ENCODE measurements at regions not wholly inside any gene's neighbourhood (a gene's known extent, or its start where the extent isn't known, plus 50 kb on each side); places are given as distances from the start of the nearest gene placed in this dataset.

- TF ChIP-seq EP300 (IDR thresholded peaks at IDR 0.05; ENCODE audit: borderline replicate concordance), result no peak
- TF ChIP-seq CREB1 (IDR thresholded peaks at IDR 0.05; ENCODE audit: low read depth), result no peak
- TF ChIP-seq ZBTB7A (IDR thresholded peaks at IDR 0.05; ENCODE audit: low read depth), result no peak
- no peak for TF ChIP-seq TEAD4 (IDR thresholded peaks at IDR 0.05)
- no peak for TF ChIP-seq NFIC (IDR thresholded peaks at IDR 0.05)
- TF ChIP-seq REST (IDR thresholded peaks at IDR 0.05; ENCODE audit: low read depth), result no peak
- TF ChIP-seq RAD21 (IDR thresholded peaks at IDR 0.05; ENCODE audit: low read depth), result no peak
- no peak for TF ChIP-seq CEBPB (IDR thresholded peaks at IDR 0.05)
- no peak for TF ChIP-seq FOXM1 (IDR thresholded peaks at IDR 0.05; ENCODE audit: borderline replicate concordance, low read depth)
- TF ChIP-seq MAX (IDR thresholded peaks at IDR 0.05), result no peak
- TF ChIP-seq TAF1 (IDR thresholded peaks at IDR 0.05; ENCODE audit: low read depth), result no peak
- TF ChIP-seq YY1 (IDR thresholded peaks at IDR 0.05; ENCODE audit: low read depth), result no peak
- TF ChIP-seq USF1 (IDR thresholded peaks at IDR 0.05), result no peak
- no peak for TF ChIP-seq TCF12 (IDR thresholded peaks at IDR 0.05; ENCODE audit: low read depth)
Measured at GRCh38 chr15:91678003-91678402, 175.5 kb upstream of the SLCO3A1 start.

GRCh38 chr15:91679447-91679846 lies 174.1 kb upstream of the SLCO3A1 start:
- TF ChIP-seq TCF12 (IDR thresholded peaks at IDR 0.05; ENCODE audit: low read depth) (no peak), USF1 (IDR thresholded peaks at IDR 0.05) (no peak), TAF1 (IDR thresholded peaks at IDR 0.05; ENCODE audit: low read depth) (no peak), REST (IDR thresholded peaks at IDR 0.05; ENCODE audit: low read depth) (no peak), RAD21 (IDR thresholded peaks at IDR 0.05; ENCODE audit: low read depth) (no peak), FOXM1 (IDR thresholded peaks at IDR 0.05; ENCODE audit: borderline replicate concordance, low read depth) (no peak), EGR1 (IDR thresholded peaks at IDR 0.05) (no peak), NFIC (IDR thresholded peaks at IDR 0.05) (no peak)

GRCh38 chr15:91685436-91685835 lies 168.1 kb upstream of the SLCO3A1 start:
- no peak for TF ChIP-seq MAX (IDR thresholded peaks at IDR 0.05)
- no peak for TF ChIP-seq TAF1 (IDR thresholded peaks at IDR 0.05; ENCODE audit: low read depth)
- TF ChIP-seq EP300 (IDR thresholded peaks at IDR 0.05; ENCODE audit: borderline replicate concordance), result no peak
- no peak for TF ChIP-seq TCF12 (IDR thresholded peaks at IDR 0.05; ENCODE audit: low read depth)
- no peak for TF ChIP-seq USF1 (IDR thresholded peaks at IDR 0.05)
- no peak for TF ChIP-seq TEAD4 (IDR thresholded peaks at IDR 0.05)
- TF ChIP-seq ZBTB7A (IDR thresholded peaks at IDR 0.05; ENCODE audit: low read depth), result no peak
- TF ChIP-seq REST (IDR thresholded peaks at IDR 0.05; ENCODE audit: low read depth), result no peak
- no peak for TF ChIP-seq NFIC (IDR thresholded peaks at IDR 0.05)
- TF ChIP-seq RAD21 (IDR thresholded peaks at IDR 0.05; ENCODE audit: low read depth), result no peak
- no peak for TF ChIP-seq EGR1 (IDR thresholded peaks at IDR 0.05)
- TF ChIP-seq YY1 (IDR thresholded peaks at IDR 0.05; ENCODE audit: low read depth), result no peak
- no peak for TF ChIP-seq CEBPB (IDR thresholded peaks at IDR 0.05)
- TF ChIP-seq FOXM1 (IDR thresholded peaks at IDR 0.05; ENCODE audit: borderline replicate concordance, low read depth), result no peak
- TF ChIP-seq CREB1 (IDR thresholded peaks at IDR 0.05; ENCODE audit: low read depth), result no peak

GRCh38 chr15:91688811-91689210 lies 164.7 kb upstream of the SLCO3A1 start:
- no peak for TF ChIP-seq MAX (IDR thresholded peaks at IDR 0.05)
- no peak for TF ChIP-seq CEBPB (IDR thresholded peaks at IDR 0.05)
- TF ChIP-seq TCF12 (IDR thresholded peaks at IDR 0.05; ENCODE audit: low read depth), result no peak
- no peak for TF ChIP-seq REST (IDR thresholded peaks at IDR 0.05; ENCODE audit: low read depth)
